Epithelial cell of esophagus (primary cell): ENCODE measurements at regions not wholly inside any gene's neighbourhood (a gene's known extent, or its start where the extent isn't known, plus 50 kb on each side); places are given as distances from the start of the nearest gene placed in this dataset.
A peak's percentile ranks its signal among the peaks of the same experiment; 100 is the strongest.

Experiments used
- DNase-seq: peaks from one replicate; pipeline ENCODE4 v3.0.0; 2010; ENCODE audit warnings: low read depth
- H3K4me3 ChIP-seq: 2 replicates; pipeline ENCODE4 v1.5.1; 2011; ENCODE audit warnings: mild to moderate bottlenecking, low read length, control low read depth
- CTCF ChIP-seq: IDR thresholded peaks from 2 replicates; pipeline ENCODE4 v1.5.1; 2011; ENCODE audit warnings: low read depth, mild to moderate bottlenecking, low read length, control low read depth, inconsistent platforms; ENCODE audit not compliant: insufficient read depth; ENCODE audit errors: missing control alignments

GRCh38 chr11:33480626-33481025 is 220.0 kb downstream of the C11orf91 start:
- TF ChIP-seq CTCF: no peak
- no peak for DNase-seq
- H3K4me3 ChIP-seq: no peak overlapping the region

- no peak for DNase-seq
- TF ChIP-seq CTCF: no peak
- H3K4me3 ChIP-seq: no peak overlapping the region
Measured at GRCh38 chr11:33479231-33479630, 221.4 kb downstream of the C11orf91 start.

- no peak for TF ChIP-seq CTCF
- no peak for DNase-seq
- no peak overlapping the region for H3K4me3 ChIP-seq
Measured at GRCh38 chr11:33478111-33478573, 221.0 kb downstream of the HIPK3 start.

- H3K4me3 ChIP-seq: no peak overlapping the region
- DNase-seq: peak; percentile 33
- no peak for TF ChIP-seq CTCF
Measured at GRCh38 chr11:33476945-33477606, 219.9 kb downstream of the HIPK3 start.

GRCh38 chr11:33475993-33476392 is 218.8 kb downstream of the HIPK3 start:
- TF ChIP-seq CTCF: no peak
- DNase-seq: peak; percentile 83
- no peak overlapping the region for H3K4me3 ChIP-seq

GRCh38 chr11:33474866-33475265 is 217.7 kb downstream of the HIPK3 start:
- H3K4me3 ChIP-seq: no peak overlapping the region
- no peak for DNase-seq
- no peak for TF ChIP-seq CTCF

GRCh38 chr11:33471541-33471940 is 214.4 kb downstream of the HIPK3 start:
- DNase-seq: no peak
- H3K4me3 ChIP-seq: no peak overlapping the region
- TF ChIP-seq CTCF: no peak
